Skin epidermis (tissue), 12 donors: ENCODE measurements at regions not wholly inside any gene's neighbourhood (a gene's known extent, or its start where the extent isn't known, plus 50 kb on each side); places are given as distances from the start of the nearest gene placed in this dataset.
A peak's percentile ranks its signal among the peaks of the same experiment; 100 is the strongest.
"Not testable (repeated sequence)": the region's sequence is repeated elsewhere in the genome, so short reads cannot be mapped to it uniquely, and the experiment has no call there.

Source experiments
- H3K27ac ChIP-seq, 21 experiments: fragments of 200-600 bp; sonication (generic) in 11 of 21; one replicate each; pipeline ENCODE4 v1.5.0; 2020; ENCODE audit warnings: mild to moderate bottlenecking in 3 of 21, inconsistent platforms in 2 of 21, moderate library complexity in 2 of 21
- H3K4me3 ChIP-seq, 7 experiments: fragments of 200-600 bp; sonication (generic) in 2 of 7; one replicate each; pipeline ENCODE4 v1.5.0; 2020; ENCODE audit warnings: inconsistent platforms in 2 of 7, mild to moderate bottlenecking in 2 of 7, moderate library complexity in 1 of 7

DNA sequence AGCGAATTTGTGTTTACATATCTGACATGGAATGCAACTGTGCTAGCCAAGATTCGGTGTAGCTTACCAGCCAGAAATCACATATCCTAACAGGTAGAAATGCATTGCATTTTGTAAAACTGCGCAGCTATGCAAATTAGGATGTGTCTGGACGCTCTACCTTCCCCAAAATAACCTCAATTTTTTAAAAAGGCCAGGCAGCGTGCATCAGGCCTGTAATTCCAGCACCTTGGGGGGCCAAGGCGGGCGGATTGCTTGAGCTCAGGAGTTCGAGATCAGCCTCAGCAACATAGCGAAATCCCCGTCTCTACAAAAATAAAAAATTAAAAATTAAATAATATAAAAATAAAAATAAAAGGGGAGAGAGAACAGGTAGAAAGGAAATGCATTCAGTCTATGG is 305.0 kb downstream of the TYW1 start:
- H3K27ac ChIP-seq, result peak overlapping the region; percentile 67 to 97 (median 91)

DNA sequence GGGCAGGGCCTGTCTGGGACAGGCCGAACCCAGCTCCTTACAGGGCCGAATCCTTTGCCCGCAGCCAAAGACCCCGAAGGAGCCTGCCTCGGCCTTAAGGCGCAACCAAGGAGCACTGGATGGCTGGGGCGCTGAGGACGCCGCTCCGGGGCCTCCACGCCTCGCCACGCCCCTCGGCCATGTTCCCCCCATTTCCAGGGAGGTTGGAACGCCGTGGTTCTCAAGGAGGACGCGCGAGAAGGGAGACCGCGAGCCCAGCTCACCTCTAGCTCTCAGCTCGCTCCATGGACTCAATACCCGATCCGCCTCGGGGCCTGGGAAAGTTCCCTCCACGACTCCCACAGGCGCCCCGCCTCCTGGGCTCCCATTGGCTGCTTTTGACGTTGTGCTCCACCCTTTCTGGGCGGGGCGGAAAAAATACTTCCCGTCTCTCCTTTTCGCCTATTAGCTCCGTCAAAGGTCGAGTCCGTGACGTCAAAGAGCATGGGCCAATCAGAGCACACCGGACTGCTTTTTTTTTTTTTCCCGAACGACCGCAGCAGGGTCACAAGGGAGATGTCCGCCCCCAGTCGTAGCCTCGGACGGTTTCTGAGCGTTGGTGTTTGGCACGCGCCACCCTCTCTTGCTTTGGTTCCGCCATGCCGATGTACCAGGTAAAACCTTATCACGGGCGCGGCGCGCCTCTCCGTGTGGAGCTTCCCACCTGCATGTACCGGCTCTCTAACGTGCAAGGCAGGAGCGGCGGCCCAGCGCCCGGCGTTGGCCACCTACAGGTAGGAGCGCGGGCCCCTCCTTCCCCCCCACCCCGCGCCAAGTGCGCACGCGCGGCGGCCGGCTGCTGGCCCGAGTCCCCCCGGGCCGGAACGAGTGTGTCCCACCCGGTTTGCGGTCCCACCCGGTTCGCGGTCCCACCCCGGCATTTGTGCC is 305.7 kb downstream of the TYW1 start:
- H3K4me3 ChIP-seq, result peak overlapping the region; percentile 39 to 91 (median 82)
- H3K27ac ChIP-seq, result peak overlapping the region; percentile 71 to 97 (median 93)

More for the DNA sequence above, 305.0 kb downstream of the TYW1 start:
- H3K4me3 ChIP-seq, result peak overlapping the region; percentile 39 to 91 (median 82)

DNA sequence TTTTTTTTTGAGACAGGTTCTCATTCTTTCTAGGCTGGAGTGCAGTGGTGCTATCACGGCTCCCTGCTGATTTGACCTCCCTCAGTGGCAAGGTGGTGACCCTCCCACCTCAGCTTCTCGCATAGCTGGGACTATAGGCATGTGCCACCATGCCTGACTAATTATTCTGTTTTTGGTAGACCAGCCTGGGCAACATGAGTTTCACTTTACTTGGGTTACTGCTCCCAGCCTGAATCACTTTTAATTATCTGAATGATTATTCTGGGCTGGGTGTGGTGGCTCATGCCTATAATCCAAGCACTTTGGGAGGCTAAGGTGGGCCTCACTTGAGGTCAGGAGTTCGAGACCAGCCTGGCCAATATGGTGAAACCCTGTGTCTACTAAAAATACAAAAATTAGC is 308.2 kb downstream of the TYW1 start:
- H3K4me3 ChIP-seq, H3K27ac ChIP-seq: not testable (repeated sequence)

DNA sequence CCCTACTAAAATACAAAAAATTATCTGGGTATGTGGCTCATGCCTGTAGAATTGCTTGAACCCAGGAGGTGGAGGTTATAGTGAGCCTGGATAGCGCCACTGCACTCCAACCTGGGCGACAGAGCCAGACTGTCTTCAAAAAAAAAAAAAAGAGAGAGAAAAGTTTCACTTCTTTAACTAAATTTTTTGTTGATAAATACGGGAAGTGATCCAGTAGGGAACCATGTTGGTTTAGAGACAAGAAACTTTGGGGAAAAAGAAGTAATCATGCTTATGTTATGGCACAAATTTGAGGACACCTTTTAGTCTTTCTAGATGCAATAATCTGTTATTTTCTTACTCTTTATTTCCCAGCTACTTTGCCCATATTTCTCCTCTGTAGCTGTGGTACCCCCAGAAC is 309.7 kb downstream of the TYW1 start:
- no peak overlapping the region for H3K4me3 ChIP-seq
- no peak overlapping the region for H3K27ac ChIP-seq

GRCh38 chr7:67309764-67310549 is 313.3 kb downstream of the TYW1 start:
- H3K27ac ChIP-seq, result no peak overlapping the region
- H3K4me3 ChIP-seq, result no peak overlapping the region

GRCh38 chr7:67311901-67312300 is 315.3 kb downstream of the TYW1 start:
- Histone ChIP-seq H3K27ac (no peak overlapping the region), H3K4me3 (no peak overlapping the region)

DNA sequence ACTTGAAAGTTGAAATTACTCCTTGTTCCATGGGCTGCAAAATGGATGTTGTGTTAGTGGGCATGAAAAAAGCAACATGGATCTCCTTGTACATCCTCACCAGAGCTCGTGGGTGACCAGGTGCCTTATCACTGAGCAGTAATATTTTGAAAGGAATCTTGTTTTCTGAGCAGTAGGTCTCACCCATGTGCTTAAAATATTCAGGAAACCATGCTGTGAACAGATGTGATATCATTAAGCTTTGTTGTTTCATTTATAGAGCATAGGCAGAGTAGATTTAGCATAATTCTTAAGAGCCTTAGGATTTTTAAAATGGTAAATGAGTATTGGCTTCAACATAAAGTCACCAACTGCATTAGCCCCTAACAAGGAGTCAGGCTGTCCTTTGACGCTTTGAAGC is 316.6 kb downstream of the TYW1 start:
- Histone ChIP-seq H3K4me3 (no peak overlapping the region), H3K27ac (no peak overlapping the region)

DNA sequence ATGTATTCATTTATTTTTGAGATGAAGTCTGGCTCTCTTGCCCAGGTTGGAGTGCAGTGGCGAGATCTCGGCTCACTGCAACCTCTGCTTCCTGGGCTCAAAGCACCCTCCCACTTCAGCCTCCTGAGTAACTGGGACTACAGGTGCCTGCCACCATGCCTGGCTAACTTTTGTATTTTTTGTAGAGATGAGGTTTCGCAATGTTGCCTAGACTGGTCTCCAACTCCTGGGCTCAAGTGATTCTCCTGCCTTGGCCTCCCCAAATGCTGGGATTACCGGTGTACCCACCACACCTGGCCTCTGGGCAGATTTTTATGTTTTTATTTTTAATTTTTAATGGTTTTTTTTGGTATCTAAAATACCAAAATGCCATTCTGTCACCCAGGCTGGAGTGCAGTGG is 320.3 kb downstream of the TYW1 start:
- not testable (repeated sequence) for H3K4me3 ChIP-seq, H3K27ac ChIP-seq

- H3K4me3 ChIP-seq, H3K27ac ChIP-seq: not testable (repeated sequence)
Observed at GRCh38 chr7:67328257-67328656, 331.6 kb downstream of the TYW1 start.

DNA sequence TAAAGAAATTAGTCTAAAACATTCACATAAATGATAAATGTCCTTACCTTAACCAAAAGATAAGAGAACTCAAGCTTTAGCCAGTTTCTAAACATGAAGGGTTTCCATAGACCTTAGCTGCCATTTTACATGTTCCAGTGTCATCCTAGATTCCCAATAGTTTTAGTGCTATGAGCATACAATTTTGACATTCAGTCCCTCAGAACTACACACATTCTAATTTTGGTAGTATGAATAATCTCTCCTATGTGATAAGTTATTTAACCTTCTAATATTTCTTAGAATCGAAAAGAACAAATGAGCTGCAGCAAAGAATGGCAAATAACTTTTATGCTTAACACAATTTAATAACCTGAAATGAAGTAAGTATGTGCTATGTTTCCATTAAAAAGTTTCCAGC is 338.5 kb downstream of the TYW1 start:
- not testable (repeated sequence) for H3K4me3 ChIP-seq, H3K27ac ChIP-seq

DNA sequence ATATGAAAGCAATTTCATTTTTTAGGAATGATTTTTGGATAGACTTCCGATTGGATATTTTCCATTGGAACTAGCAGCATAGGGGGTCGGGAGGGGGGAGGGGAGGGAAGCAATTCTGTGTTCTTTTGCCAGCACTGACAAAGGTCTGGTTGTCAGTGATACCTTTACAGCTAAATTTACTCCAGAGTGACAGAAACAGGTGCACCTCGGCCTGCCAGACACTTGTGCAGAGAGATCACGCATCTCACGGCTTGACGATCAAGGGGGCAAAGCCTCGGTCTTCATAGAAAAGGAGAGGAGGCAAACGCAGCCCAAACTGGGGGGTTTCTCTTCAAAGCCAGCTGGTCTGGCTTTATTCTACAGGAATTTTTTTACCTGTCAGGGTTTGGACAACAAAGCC is 339.0 kb downstream of the TYW1 start:
- not testable (repeated sequence) for H3K27ac ChIP-seq, H3K4me3 ChIP-seq

DNA sequence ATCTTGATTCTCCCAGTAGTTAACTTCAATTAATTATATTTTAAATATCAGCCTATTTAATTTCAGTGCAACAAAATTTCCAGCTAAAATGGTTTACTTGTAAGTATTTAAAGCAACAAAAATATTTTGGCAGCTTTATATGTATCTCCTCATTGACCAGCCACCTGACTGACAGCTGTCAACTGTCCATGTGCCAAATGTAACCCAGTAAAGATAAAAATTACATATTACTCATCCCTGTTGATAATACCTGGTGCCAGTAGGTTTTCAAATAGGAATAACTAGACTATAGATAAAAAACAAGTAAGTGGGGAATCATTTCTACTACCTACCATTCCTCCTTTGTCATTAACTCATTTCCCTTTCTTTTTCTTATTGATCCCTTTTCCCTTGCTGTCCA is 341.9 kb downstream of the TYW1 start:
- not testable (repeated sequence) for H3K27ac ChIP-seq, H3K4me3 ChIP-seq

- Histone ChIP-seq H3K27ac (no peak overlapping the region), H3K4me3 (no peak overlapping the region)
Observed at GRCh38 chr7:67341153-67341768, 344.6 kb downstream of the TYW1 start.

DNA sequence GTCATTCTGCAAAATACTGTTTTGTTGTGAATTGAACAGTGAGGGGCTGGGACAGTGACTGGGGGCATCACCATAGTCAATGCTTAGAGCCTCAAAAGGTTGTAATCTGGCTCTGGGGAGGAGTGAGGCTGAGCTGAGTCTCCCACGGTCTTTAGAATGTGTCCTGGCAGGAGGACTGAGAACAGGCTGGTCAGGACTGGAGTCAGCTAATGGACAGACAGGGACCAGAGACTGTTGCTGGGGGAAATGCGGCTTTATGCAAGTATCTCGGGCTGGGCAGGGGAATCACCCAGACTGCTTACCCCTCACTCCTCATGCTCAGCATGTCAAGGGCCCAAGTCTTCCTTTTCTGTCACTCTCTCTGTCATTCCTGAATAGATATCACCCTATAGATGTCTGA is 346.5 kb downstream of the TYW1 start:
- Histone ChIP-seq H3K27ac (no peak overlapping the region), H3K4me3 (no peak overlapping the region)

DNA sequence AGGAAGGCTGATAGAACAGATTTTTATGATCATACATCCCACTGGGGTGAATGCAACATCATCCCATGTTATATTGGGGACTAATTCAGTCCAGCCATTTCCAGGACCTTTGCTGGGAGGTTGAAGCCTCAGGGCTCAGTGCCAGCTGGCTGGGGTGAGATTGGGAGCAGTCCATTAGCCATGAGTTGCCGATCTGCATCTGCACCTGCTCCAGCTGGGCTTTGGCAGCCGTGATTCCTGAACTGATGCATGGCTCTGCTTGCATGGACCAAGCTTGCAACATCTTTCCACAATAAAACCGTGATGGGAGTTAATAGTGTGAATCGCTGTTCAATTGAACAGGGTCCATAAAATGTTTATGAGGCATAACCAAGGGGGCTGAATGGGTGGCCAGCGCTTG is 346.9 kb downstream of the TYW1 start:
- no peak overlapping the region for H3K27ac ChIP-seq

GRCh38 chr7:67344481-67345193 is 348.0 kb downstream of the TYW1 start:
- Histone ChIP-seq H3K4me3 (no peak overlapping the region), H3K27ac (no peak overlapping the region)

More for the DNA sequence above, 346.9 kb downstream of the TYW1 start:
- no peak overlapping the region for H3K4me3 ChIP-seq

DNA sequence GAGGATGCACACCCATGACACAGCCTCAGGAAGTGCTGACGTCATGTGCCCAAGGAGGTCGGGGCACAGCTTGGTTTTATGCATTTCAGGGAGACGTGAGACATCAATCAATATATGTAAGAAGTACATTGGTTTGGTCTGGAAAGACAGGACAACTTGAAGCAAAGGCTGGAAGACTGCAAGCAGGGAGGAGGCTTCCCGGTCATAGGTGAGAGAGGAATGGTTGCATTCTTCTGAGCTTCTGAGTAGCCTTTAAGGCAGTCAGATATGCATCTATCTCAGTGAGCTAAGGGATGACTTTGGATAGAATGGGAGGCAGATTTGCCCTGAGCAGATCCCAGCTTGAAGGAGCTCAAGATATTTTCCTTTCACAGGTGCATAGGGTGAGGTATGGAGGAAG is 349.5 kb downstream of the TYW1 start:
- no peak overlapping the region for H3K27ac ChIP-seq
- H3K4me3 ChIP-seq, result no peak overlapping the region

DNA sequence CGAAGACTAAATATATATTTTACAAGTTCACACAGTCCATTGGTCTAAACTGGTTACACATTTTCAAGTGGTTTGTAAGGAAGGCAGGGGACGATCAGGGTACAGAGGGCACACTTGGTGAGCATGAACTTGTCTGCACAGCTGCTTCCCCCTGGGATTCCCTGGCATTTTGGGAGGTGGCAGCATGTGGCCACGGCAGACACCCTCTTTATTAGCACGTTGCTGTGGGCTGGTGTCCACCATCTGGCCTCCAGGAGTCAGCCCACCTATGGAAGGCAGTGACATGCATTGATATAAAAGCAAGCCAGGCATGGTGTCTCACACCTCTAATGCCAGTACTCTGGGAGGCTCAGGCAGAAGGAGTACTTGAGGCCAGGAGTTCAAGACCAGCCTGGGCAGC is 350.2 kb downstream of the TYW1 start:
- Histone ChIP-seq H3K27ac (no peak overlapping the region), H3K4me3 (no peak overlapping the region)

DNA sequence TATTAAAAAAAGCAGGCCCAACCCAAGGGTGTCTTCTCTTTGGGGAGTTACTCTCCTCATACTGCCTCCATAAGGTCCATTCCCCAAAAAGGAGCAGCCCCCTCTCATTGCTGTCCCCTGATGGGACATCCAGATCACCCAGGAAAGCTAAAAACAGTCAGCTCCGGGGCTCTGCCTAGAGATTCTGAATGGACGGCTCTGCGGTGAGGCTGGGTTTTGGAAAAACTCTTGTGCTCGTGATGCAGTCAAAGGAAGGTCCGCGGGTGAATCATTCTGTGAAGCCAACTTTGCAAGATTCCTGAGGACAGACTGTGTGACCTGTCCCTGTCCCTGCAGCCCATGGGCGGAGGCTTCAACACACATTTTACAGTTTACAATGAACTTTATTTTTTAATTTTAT is 351.5 kb downstream of the TYW1 start:
- no peak overlapping the region for H3K27ac ChIP-seq
- no peak overlapping the region for H3K4me3 ChIP-seq

DNA sequence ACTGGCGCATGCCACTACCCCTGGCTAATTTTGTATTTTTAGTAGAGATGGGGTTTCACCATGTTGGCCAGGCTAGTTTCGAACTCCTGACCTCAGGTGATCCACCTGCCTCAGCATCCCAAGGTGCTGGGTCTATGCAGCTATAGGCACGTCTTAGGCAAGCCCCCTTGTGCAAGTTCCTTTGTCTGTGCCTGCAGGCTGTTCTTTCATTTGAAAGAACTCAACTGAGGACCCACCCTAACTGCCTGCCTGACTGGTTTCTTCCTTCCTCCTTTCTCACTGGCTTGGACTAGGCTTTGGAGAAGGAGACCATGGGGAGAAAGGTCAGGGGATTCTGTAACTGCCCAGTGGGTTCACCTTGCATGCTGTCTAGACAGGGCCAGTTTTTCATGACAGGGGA is 361.0 kb downstream of the TYW1 start:
- not testable (repeated sequence) for H3K4me3 ChIP-seq, H3K27ac ChIP-seq
